ENCODE measurements at regions not wholly inside any gene's neighbourhood (a gene's known extent, or its start where the extent isn't known, plus 50 kb on each side); places are given as distances from the start of the nearest gene placed in this dataset.

GRCh38 chr3:34346656-34347055, 548.2 kb downstream of the PDCD6IP start:
- H3K4me1 ChIP-seq (ENCODE audit: control insufficient read depth, insufficient read depth, low read length, unreplicated experiment): no peaks in the 10 kb centered on the region
- no peaks in the 10 kb centered on the region for H3K36me3 ChIP-seq (ENCODE audit: insufficient read depth, low read length)
- H2AFZ ChIP-seq (ENCODE audit: low read length, unreplicated experiment): no peak overlapping the region
- H3K4me3 ChIP-seq (ENCODE audit: low read depth, low read length): no peak overlapping the region
- H3K79me2 ChIP-seq (ENCODE audit: control insufficient read depth, insufficient read depth, low read length, unreplicated experiment): no peaks in the 10 kb centered on the region
- no peaks in the 10 kb centered on the region for H3K27me3 ChIP-seq (ENCODE audit: insufficient read depth, low read length)
- H3K27ac ChIP-seq (ENCODE audit: low read depth, low read length): no peak overlapping the region

- Histone ChIP-seq H3K79me2 (ENCODE audit: control insufficient read depth, insufficient read depth, low read length, unreplicated experiment) (no peaks in the 10 kb centered on the region), H3K4me3 (ENCODE audit: low read depth, low read length) (no peak overlapping the region), H3K36me3 (ENCODE audit: insufficient read depth, low read length) (no peaks in the 10 kb centered on the region), H3K27ac (ENCODE audit: low read depth, low read length) (no peak overlapping the region), H2AFZ (ENCODE audit: low read length, unreplicated experiment) (no peak overlapping the region), H3K4me1 (ENCODE audit: control insufficient read depth, insufficient read depth, low read length, unreplicated experiment) (no peaks in the 10 kb centered on the region), H3K27me3 (ENCODE audit: insufficient read depth, low read length) (no peaks in the 10 kb centered on the region)
Observed at GRCh38 chr3:34351882-34352777, 553.7 kb downstream of the PDCD6IP start.

- Histone ChIP-seq H3K4me1 (ENCODE audit: control insufficient read depth, insufficient read depth, low read length, unreplicated experiment) (no peaks in the 10 kb centered on the region), H3K27me3 (ENCODE audit: insufficient read depth, low read length) (no peaks in the 10 kb centered on the region), H3K27ac (ENCODE audit: low read depth, low read length) (no peak overlapping the region), H3K36me3 (ENCODE audit: insufficient read depth, low read length) (no peaks in the 10 kb centered on the region), H3K4me3 (ENCODE audit: low read depth, low read length) (no peak overlapping the region), H3K79me2 (ENCODE audit: control insufficient read depth, insufficient read depth, low read length, unreplicated experiment) (no peaks in the 10 kb centered on the region), H2AFZ (ENCODE audit: low read length, unreplicated experiment) (no peak overlapping the region)
Observed at GRCh38 chr3:34352778-34353331, 554.4 kb downstream of the PDCD6IP start.

GRCh38 chr3:34357461-34357860, 559.0 kb downstream of the PDCD6IP start:
- Histone ChIP-seq H3K79me2 (ENCODE audit: control insufficient read depth, insufficient read depth, low read length, unreplicated experiment) (no peaks in the 10 kb centered on the region), H3K4me1 (ENCODE audit: control insufficient read depth, insufficient read depth, low read length, unreplicated experiment) (no peaks in the 10 kb centered on the region), H3K4me3 (ENCODE audit: low read depth, low read length) (no peak overlapping the region), H3K27me3 (ENCODE audit: insufficient read depth, low read length) (no peaks in the 10 kb centered on the region), H3K27ac (ENCODE audit: low read depth, low read length) (no peak overlapping the region), H3K36me3 (ENCODE audit: insufficient read depth, low read length) (no peaks in the 10 kb centered on the region), H2AFZ (ENCODE audit: low read length, unreplicated experiment) (no peak overlapping the region)

GRCh38 chr3:34359064-34359463, 560.6 kb downstream of the PDCD6IP start:
- H3K36me3 ChIP-seq (ENCODE audit: insufficient read depth, low read length): no peaks in the 10 kb centered on the region
- H3K79me2 ChIP-seq (ENCODE audit: control insufficient read depth, insufficient read depth, low read length, unreplicated experiment): no peaks in the 10 kb centered on the region
- H2AFZ ChIP-seq (ENCODE audit: low read length, unreplicated experiment): no peak overlapping the region
- H3K27me3 ChIP-seq (ENCODE audit: insufficient read depth, low read length): no peaks in the 10 kb centered on the region
- no peak overlapping the region for H3K4me3 ChIP-seq (ENCODE audit: low read depth, low read length)
- H3K27ac ChIP-seq (ENCODE audit: low read depth, low read length): no peak overlapping the region
- no peaks in the 10 kb centered on the region for H3K4me1 ChIP-seq (ENCODE audit: control insufficient read depth, insufficient read depth, low read length, unreplicated experiment)

- no peaks in the 10 kb centered on the region for H3K79me2 ChIP-seq (ENCODE audit: control insufficient read depth, insufficient read depth, low read length, unreplicated experiment)
- no peak overlapping the region for H3K4me3 ChIP-seq (ENCODE audit: low read depth, low read length)
- H3K36me3 ChIP-seq (ENCODE audit: insufficient read depth, low read length): no peaks in the 10 kb centered on the region
- no peak overlapping the region for H3K27ac ChIP-seq (ENCODE audit: low read depth, low read length)
- no peak overlapping the region for H2AFZ ChIP-seq (ENCODE audit: low read length, unreplicated experiment)
- H3K27me3 ChIP-seq (ENCODE audit: insufficient read depth, low read length): no peaks in the 10 kb centered on the region
- H3K4me1 ChIP-seq (ENCODE audit: control insufficient read depth, insufficient read depth, low read length, unreplicated experiment): no peaks in the 10 kb centered on the region
Observed at GRCh38 chr3:34360713-34361112, 562.3 kb downstream of the PDCD6IP start.

- no peak overlapping the region for H2AFZ ChIP-seq (ENCODE audit: low read length, unreplicated experiment)
- H3K27ac ChIP-seq (ENCODE audit: low read depth, low read length): no peak overlapping the region
Observed at GRCh38 chr3:34361921-34362320, 563.5 kb downstream of the PDCD6IP start.

GRCh38 chr3:34362910-34363309, 564.5 kb downstream of the PDCD6IP start:
- no peaks in the 10 kb centered on the region for H3K4me1 ChIP-seq (ENCODE audit: control insufficient read depth, insufficient read depth, low read length, unreplicated experiment)
- H3K36me3 ChIP-seq (ENCODE audit: insufficient read depth, low read length): no peaks in the 10 kb centered on the region
- no peak overlapping the region for H2AFZ ChIP-seq (ENCODE audit: low read length, unreplicated experiment)
- H3K27me3 ChIP-seq (ENCODE audit: insufficient read depth, low read length): no peaks in the 10 kb centered on the region
- no peaks in the 10 kb centered on the region for H3K79me2 ChIP-seq (ENCODE audit: control insufficient read depth, insufficient read depth, low read length, unreplicated experiment)
- no peak overlapping the region for H3K27ac ChIP-seq (ENCODE audit: low read depth, low read length)
- H3K4me3 ChIP-seq (ENCODE audit: low read depth, low read length): no peak overlapping the region

More at GRCh38 chr3:34361921-34362320, 563.5 kb downstream of the PDCD6IP start:
- no peaks in the 10 kb centered on the region for H3K79me2 ChIP-seq (ENCODE audit: control insufficient read depth, insufficient read depth, low read length, unreplicated experiment)
- H3K4me3 ChIP-seq (ENCODE audit: low read depth, low read length): no peak overlapping the region
- H3K27me3 ChIP-seq (ENCODE audit: insufficient read depth, low read length): no peaks in the 10 kb centered on the region
- no peaks in the 10 kb centered on the region for H3K36me3 ChIP-seq (ENCODE audit: insufficient read depth, low read length)
- H3K4me1 ChIP-seq (ENCODE audit: control insufficient read depth, insufficient read depth, low read length, unreplicated experiment): no peaks in the 10 kb centered on the region

- no peaks in the 10 kb centered on the region for H3K36me3 ChIP-seq (ENCODE audit: insufficient read depth, low read length)
- no peaks in the 10 kb centered on the region for H3K27me3 ChIP-seq (ENCODE audit: insufficient read depth, low read length)
- H3K79me2 ChIP-seq (ENCODE audit: control insufficient read depth, insufficient read depth, low read length, unreplicated experiment): no peaks in the 10 kb centered on the region
- no peak overlapping the region for H2AFZ ChIP-seq (ENCODE audit: low read length, unreplicated experiment)
- no peak overlapping the region for H3K4me3 ChIP-seq (ENCODE audit: low read depth, low read length)
- no peak overlapping the region for H3K27ac ChIP-seq (ENCODE audit: low read depth, low read length)
- no peaks in the 10 kb centered on the region for H3K4me1 ChIP-seq (ENCODE audit: control insufficient read depth, insufficient read depth, low read length, unreplicated experiment)
Observed at GRCh38 chr3:34363881-34364280, 565.5 kb downstream of the PDCD6IP start.

- Histone ChIP-seq H3K4me1 (ENCODE audit: control insufficient read depth, insufficient read depth, low read length, unreplicated experiment) (no peaks in the 10 kb centered on the region), H2AFZ (ENCODE audit: low read length, unreplicated experiment) (no peak overlapping the region), H3K4me3 (ENCODE audit: low read depth, low read length) (no peak overlapping the region), H3K27ac (ENCODE audit: low read depth, low read length) (no peak overlapping the region), H3K36me3 (ENCODE audit: insufficient read depth, low read length) (no peaks in the 10 kb centered on the region), H3K79me2 (ENCODE audit: control insufficient read depth, insufficient read depth, low read length, unreplicated experiment) (no peaks in the 10 kb centered on the region), H3K27me3 (ENCODE audit: insufficient read depth, low read length) (no peaks in the 10 kb centered on the region)
Observed at GRCh38 chr3:34364335-34364734, 565.9 kb downstream of the PDCD6IP start.

- Histone ChIP-seq H3K27ac (ENCODE audit: low read depth, low read length) (no peak overlapping the region), H3K27me3 (ENCODE audit: insufficient read depth, low read length) (no peaks in the 10 kb centered on the region), H3K79me2 (ENCODE audit: control insufficient read depth, insufficient read depth, low read length, unreplicated experiment) (no peaks in the 10 kb centered on the region), H3K4me1 (ENCODE audit: control insufficient read depth, insufficient read depth, low read length, unreplicated experiment) (no peaks in the 10 kb centered on the region), H3K4me3 (ENCODE audit: low read depth, low read length) (no peak overlapping the region), H3K36me3 (ENCODE audit: insufficient read depth, low read length) (no peaks in the 10 kb centered on the region), H2AFZ (ENCODE audit: low read length, unreplicated experiment) (no peak overlapping the region)
Observed at GRCh38 chr3:34365231-34365630, 566.8 kb downstream of the PDCD6IP start.
